Body of pancreas (tissue), 4 donors: ENCODE measurements at regions not wholly inside any gene's neighbourhood (a gene's known extent, or its start where the extent isn't known, plus 50 kb on each side); places are given as distances from the start of the nearest gene placed in this dataset.

Experiments used
- ATAC-seq: fragments of 150-250 bp; one replicate; pipeline ENCODE4 v1.9.1; 2016
- DNase-seq, 4 donors: peaks; one replicate each; pipeline ENCODE4 v3.0.0-alpha.2; 2019
- H3K27ac ChIP-seq, 4 donors: fragments of 200-600 bp; sonication (generic); 1 replicate in 3 of 4; 2 replicates in 1 of 4; pipeline versions ENCODE4 v1.5.1 to v1.6.1; 2016 to 2019; ENCODE audit warnings: mild to moderate bottlenecking in 1 of 4, mixed read lengths in 1 of 4, moderate library complexity in 1 of 4
- H3K27me3 ChIP-seq, 2 donors: fragments of 200-600 bp; sonication (generic); one replicate each; pipeline ENCODE4 v1.6.0; 2016; ENCODE audit warnings: mild to moderate bottlenecking in 1 of 2
- H3K36me3 ChIP-seq, 2 donors: fragments of 200-600 bp; sonication (generic); replicated peaks in 1 of 2; 2 replicates each; pipeline ENCODE4 v1.5.1; 2016; ENCODE audit warnings: low read depth in 2 of 2; ENCODE audit not compliant: insufficient read depth in 1 of 2
- H3K4me1 ChIP-seq: fragments of 200-600 bp; sonication (generic); one replicate; pipeline ENCODE4 v1.6.0; 2016
- H3K4me3 ChIP-seq, 2 donors: fragments of 200-600 bp; sonication (generic); 1 replicate in 1 of 2; 2 replicates in 1 of 2; pipeline ENCODE4 v1.5.1; 2016 to 2019
- H3K9me3 ChIP-seq, 3 donors: fragments of 200-600 bp; sonication (generic); 1 replicate in 2 of 3; 2 replicates in 1 of 3; pipeline ENCODE4 v1.5.1; 2016
- CTCF ChIP-seq, 7 experiments: fragments of 450-650 bp in 4 of 7; fragments of 200-600 bp in 3 of 7; sonication (generic) in 3 of 7; IDR thresholded peaks; one replicate each; pipeline ENCODE4 v1.5.1; 2016 to 2019; ENCODE audit warnings: antibody characterized with exemption in 7 of 7
- POLR2A ChIP-seq, 3 donors: fragments of 450-650 bp; IDR thresholded peaks; one replicate each; pipeline ENCODE4 v1.6.1; 2016; ENCODE audit warnings: antibody characterized with exemption in 3 of 3, mild to moderate bottlenecking in 2 of 3
- WGBS, 2 donors: methylation state at CpG; one replicate each; pipeline ENCODE4 v1.1.5; 2017; 5-methylcytosine and 5-hydroxymethylcytosine counted together
- intact Hi-C: fragments of 100-400 bp; cut with DNase I; formaldehyde crosslinking; loops from one replicate; pipeline ENCODE4 v1.15.1; 2023

GRCh38 chr2:200013906-200014305 lies 58.5 kb downstream of the MAIP1 start:
- Histone ChIP-seq H3K4me1 (no peaks in the 10 kb centered on the region), H3K9me3 (no peaks in the 10 kb centered on the region), H3K27ac (no peak overlapping the region), H3K4me3 (no peak overlapping the region), H3K36me3 (no peaks in the 10 kb centered on the region), H3K27me3 (no peaks in the 10 kb centered on the region)
- intact Hi-C loops: no loop called here
- ATAC-seq (no peak), DNase-seq (no peak)
- 93 to 94% methylated on average over 3 of the region's 3 CpGs for WGBS, 2 donors
- TF ChIP-seq POLR2A (IDR thresholded peaks at IDR 0.05): no peak
- TF ChIP-seq CTCF (IDR thresholded peaks at IDR 0.05): no peak

GRCh38 chr2:200021449-200022114 lies 66.2 kb downstream of the MAIP1 start:
- Histone ChIP-seq H3K27me3 (no peaks in the 10 kb centered on the region), H3K4me1 (no peaks in the 10 kb centered on the region), H3K27ac (no peak overlapping the region), H3K36me3 (no peaks in the 10 kb centered on the region), H3K9me3 (no peaks in the 10 kb centered on the region), H3K4me3 (no peak overlapping the region)
- WGBS, 2 donors: 61 to 80% methylated on average over 5 of the region's 5 CpGs
- DNase-seq (no peak), ATAC-seq (no peak)
- intact Hi-C loops: no loop called here
- TF ChIP-seq POLR2A (IDR thresholded peaks at IDR 0.05) (no peak), CTCF (IDR thresholded peaks at IDR 0.05) (no peak)

DNA sequence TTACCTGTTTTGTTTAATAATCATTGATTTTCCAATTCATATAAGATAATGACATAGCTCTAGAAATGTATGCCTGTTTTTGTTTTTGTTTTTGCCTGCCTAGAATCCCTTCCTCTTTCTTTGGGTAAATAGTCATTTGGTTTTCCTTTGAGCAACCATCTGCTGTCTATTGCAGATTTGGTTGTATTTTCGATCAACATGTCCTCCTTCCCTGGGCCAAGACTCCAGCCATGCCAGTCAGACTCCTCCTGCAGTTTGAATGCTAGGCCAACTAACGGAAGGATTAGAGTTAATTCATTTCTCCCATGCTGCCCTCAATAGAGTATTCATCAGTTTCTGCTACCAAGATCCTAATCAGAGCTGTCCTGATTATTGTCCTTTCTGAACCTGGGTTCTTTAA lies 67.1 kb downstream of the MAIP1 start:
- no peak for TF ChIP-seq POLR2A (IDR thresholded peaks at IDR 0.05)
- no peak for TF ChIP-seq CTCF (IDR thresholded peaks at IDR 0.05)
- Histone ChIP-seq H3K27ac (no peak overlapping the region), H3K9me3 (no peaks in the 10 kb centered on the region), H3K4me3 (no peak overlapping the region), H3K4me1 (no peaks in the 10 kb centered on the region), H3K36me3 (no peaks in the 10 kb centered on the region), H3K27me3 (no peaks in the 10 kb centered on the region)
- intact Hi-C loops: no loop called here
- no peak for ATAC-seq
- WGBS, 2 donors: 91 to 98% methylated on average over 2 of the region's 2 CpGs
- DNase-seq: no peak

- TF ChIP-seq CTCF (IDR thresholded peaks at IDR 0.05) (no peak), POLR2A (IDR thresholded peaks at IDR 0.05) (no peak)
- 100% methylated on average over 1 of the region's 1 CpG for WGBS, 2 donors
- no peak for ATAC-seq
- Histone ChIP-seq H3K4me3 (no peak overlapping the region), H3K27me3 (no peaks in the 10 kb centered on the region), H3K4me1 (no peaks in the 10 kb centered on the region), H3K27ac (no peak overlapping the region), H3K36me3 (no peaks in the 10 kb centered on the region), H3K9me3 (no peaks in the 10 kb centered on the region)
- DNase-seq: no peak
- intact Hi-C loops: no loop called here
These were observed 68.2 kb downstream of the MAIP1 start for GRCh38 chr2:200023570-200023969.

DNA sequence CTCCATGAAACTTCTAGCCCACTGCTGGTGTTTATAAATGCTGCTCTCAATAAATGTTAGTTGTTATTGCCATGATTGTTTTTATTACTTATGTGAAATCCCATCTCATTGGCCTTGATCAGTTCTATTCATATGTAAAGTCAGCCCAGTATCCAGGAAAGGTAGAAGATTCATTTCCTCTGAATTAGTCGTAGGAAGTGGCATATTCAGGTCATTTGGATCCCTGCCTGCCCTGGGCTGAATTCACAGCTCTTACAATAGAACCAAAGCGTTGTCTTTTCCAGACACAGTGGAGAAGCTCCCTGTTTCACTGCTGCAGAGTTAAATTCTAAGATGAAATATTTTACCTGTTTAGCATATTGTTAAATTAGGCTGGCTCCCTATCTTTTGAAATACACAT lies 70.3 kb downstream of the MAIP1 start:
- H3K27me3 ChIP-seq: no peaks in the 10 kb centered on the region
- no peaks in the 10 kb centered on the region for H3K4me1 ChIP-seq
- H3K36me3 ChIP-seq: no peaks in the 10 kb centered on the region
- TF ChIP-seq POLR2A (IDR thresholded peaks at IDR 0.05) (no peak), CTCF (IDR thresholded peaks at IDR 0.05) (no peak)
- 55 to 59% methylated on average over 2 of the region's 2 CpGs for WGBS, 2 donors
- intact Hi-C loops: no loop called here
- DNase-seq (no peak), ATAC-seq (no peak)
- no peaks in the 10 kb centered on the region for H3K9me3 ChIP-seq
- no peak overlapping the region for H3K4me3 ChIP-seq
- H3K27ac ChIP-seq: no peak overlapping the region
